Fibroblast of villous mesenchyme (primary cell): ENCODE measurements at regions not wholly inside any gene's neighbourhood (a gene's known extent, or its start where the extent isn't known, plus 50 kb on each side); places are given as distances from the start of the nearest gene placed in this dataset.
"Not testable (repeated sequence)": the region's sequence is repeated elsewhere in the genome, so short reads cannot be mapped to it uniquely, and the experiment has no call there.

ENCODE experiments used
- DNase-seq: peaks from one replicate; pipeline ENCODE4 v3.0.0-alpha.2; 2010; ENCODE audit warnings: low read depth
- H3K4me3 ChIP-seq: 2 replicates; pipeline ENCODE4 v1.5.1; 2011; ENCODE audit warnings: low read depth, mild to moderate bottlenecking, low read length
- TF ChIP-seq, protein P1 (sequence below): IDR thresholded peaks from 2 replicates; pipeline ENCODE4 v1.5.1; 2012; ENCODE audit warnings: low read depth, mild to moderate bottlenecking, low read length; ENCODE audit not compliant: insufficient read depth

GRCh38 chr12:83528571-83528970, 841.9 kb downstream of the TMTC2 start:
- TF ChIP-seq, protein P1, sequence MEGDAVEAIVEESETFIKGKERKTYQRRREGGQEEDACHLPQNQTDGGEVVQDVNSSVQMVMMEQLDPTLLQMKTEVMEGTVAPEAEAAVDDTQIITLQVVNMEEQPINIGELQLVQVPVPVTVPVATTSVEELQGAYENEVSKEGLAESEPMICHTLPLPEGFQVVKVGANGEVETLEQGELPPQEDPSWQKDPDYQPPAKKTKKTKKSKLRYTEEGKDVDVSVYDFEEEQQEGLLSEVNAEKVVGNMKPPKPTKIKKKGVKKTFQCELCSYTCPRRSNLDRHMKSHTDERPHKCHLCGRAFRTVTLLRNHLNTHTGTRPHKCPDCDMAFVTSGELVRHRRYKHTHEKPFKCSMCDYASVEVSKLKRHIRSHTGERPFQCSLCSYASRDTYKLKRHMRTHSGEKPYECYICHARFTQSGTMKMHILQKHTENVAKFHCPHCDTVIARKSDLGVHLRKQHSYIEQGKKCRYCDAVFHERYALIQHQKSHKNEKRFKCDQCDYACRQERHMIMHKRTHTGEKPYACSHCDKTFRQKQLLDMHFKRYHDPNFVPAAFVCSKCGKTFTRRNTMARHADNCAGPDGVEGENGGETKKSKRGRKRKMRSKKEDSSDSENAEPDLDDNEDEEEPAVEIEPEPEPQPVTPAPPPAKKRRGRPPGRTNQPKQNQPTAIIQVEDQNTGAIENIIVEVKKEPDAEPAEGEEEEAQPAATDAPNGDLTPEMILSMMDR, result no peak
- DNase-seq, result no peak
- H3K4me3 ChIP-seq, result no peak overlapping the region

GRCh38 chr12:83527810-83528209, 841.1 kb downstream of the TMTC2 start:
- H3K4me3 ChIP-seq, result no peak overlapping the region
- no peak for DNase-seq
- TF ChIP-seq, protein P1, result no peak

DNA sequence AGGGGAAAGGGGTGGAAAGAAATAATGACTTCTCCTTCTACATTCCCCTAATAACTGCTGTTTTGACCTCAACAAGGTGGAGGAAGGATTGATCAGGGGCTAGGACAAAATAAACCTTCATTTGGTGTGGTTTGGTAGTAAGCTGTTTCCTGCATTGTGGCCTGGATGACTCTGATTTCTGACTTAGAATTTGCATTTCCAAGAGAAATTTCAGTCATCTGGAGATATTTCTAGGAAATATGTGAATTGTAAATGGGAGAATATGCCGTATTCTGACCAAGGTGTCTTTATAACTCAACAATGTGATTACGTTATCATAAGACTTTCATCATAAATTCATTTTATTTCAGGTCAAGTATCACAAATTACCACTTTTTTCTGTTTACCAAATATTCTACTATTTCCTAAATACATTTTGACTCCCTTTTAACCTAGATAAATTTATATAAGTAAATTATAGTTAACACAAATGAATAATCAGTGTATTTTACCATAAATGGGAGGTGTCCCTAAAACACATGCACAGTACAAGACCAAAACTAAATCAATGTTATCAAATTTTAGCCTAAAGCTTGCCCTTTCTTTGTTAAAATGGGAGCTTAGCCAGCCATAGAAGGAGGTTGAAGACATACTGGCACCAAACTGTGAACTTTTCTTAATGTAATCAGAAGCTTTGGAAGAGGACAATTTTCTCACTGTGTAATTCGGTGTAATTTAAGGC, 828.8 kb downstream of the TMTC2 start:
- DNase-seq, result no peak
- H3K4me3 ChIP-seq, result no peak overlapping the region
- TF ChIP-seq, protein P1, result no peak

DNA sequence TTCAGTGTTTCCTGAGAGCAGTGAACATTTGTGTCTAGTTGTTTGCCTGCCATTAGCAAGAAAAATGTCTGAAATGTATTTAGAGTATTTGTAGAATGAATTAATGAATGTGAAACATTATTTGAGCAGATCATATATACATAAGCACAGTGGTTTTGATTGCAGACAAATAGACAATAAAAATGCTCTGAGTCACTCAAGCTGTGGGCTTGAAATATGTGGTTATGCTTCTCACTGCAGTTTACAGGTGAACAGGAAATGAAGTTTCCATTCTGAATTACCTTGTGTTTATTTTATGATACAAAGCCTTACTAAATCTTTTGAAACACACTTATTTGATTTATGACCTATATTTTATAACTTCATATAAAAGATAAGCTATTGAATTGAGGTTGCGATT, 827.7 kb downstream of the TMTC2 start:
- no peak for DNase-seq

GRCh38 chr12:83506841-83507240, 820.1 kb downstream of the TMTC2 start:
- DNase-seq, result no peak
- TF ChIP-seq, protein P1, result no peak
- no peak overlapping the region for H3K4me3 ChIP-seq

More for the DNA sequence above, 827.7 kb downstream of the TMTC2 start:
- TF ChIP-seq, protein P1, result no peak
- H3K4me3 ChIP-seq, result no peak overlapping the region

GRCh38 chr12:83505586-83505985, 818.9 kb downstream of the TMTC2 start:
- TF ChIP-seq, protein P1, result no peak
- DNase-seq, result no peak
- H3K4me3 ChIP-seq, result no peak overlapping the region

DNA sequence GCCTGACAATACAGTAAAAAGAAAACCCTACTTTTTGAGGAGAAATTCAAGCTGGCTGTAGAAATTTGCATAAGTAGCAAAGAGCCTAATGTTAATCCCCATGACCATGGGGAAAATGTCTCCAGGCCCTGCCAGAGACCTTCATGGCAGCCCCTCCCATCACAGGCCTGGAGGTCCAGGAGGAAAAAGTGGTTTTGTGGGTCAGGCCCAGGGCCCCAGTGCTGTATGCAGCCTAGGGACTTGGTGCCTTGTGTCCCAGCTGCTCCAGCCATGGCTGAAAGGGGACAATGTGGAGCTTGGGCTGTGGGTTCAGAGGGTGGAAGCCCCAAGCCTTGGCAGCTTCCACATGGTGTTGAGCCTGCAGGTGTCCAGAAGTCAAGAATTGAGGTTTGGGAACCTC, 813.2 kb downstream of the TMTC2 start:
- not testable (repeated sequence) for H3K4me3 ChIP-seq, DNase-seq
